Astrocyte (in vitro differentiated cells and primary cell): ENCODE measurements at regions not wholly inside any gene's neighbourhood (a gene's known extent, or its start where the extent isn't known, plus 50 kb on each side); places are given as distances from the start of the nearest gene placed in this dataset.

Experiments used
- CTCF ChIP-seq: IDR thresholded peaks from 2 replicates; pipeline ENCODE4 v1.5.1; 2011; ENCODE audit warnings: low read depth, mild to moderate bottlenecking, inconsistent platforms, low read length, moderate library complexity; ENCODE audit not compliant: insufficient read depth
- EZH2 ChIP-seq: IDR thresholded peaks from 2 replicates; pipeline ENCODE4 v1.6.1; 2012; ENCODE audit warnings: mild to moderate bottlenecking, low read length, inconsistent platforms; ENCODE audit not compliant: insufficient read depth

DNA sequence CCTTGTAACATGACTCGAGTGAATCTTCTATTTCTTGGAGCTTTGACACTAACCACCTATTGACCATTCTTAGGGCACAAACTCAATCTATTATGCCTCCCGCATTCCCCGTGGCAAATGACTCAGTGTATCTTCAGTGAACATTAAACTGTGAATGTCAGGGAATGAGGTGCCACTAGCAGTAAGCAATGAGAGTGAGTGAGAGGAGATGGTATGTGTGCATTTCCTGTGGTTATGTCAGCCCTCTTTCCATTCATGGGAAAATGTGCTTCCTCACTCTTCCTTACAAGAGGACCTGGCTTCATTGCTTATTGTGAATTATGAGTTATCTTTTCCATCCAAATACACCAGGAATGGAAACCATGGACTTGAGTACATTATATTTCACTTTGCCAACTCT lies 229.2 kb downstream of the EMP1 start:
- TF ChIP-seq CTCF (no peak), EZH2 (no peak)
